HepG2 (cell line): ENCODE measurements at regions not wholly inside any gene's neighbourhood (a gene's known extent, or its start where the extent isn't known, plus 50 kb on each side); places are given as distances from the start of the nearest gene placed in this dataset.

Experiments used
- ATAC-seq: fragments of 200-7000 bp; cut with Tn5 transposase; 3 replicates; pipeline ENCODE4 v1.9.1; 2020; ENCODE audit warnings: mild to moderate bottlenecking, moderate library complexity
- BruUV-seq: library from RNA; stranded (reverse); fragments of 400-500 nt; replicated peaks from 2 replicates; lab custom pipeline; 2021; lab: Mats Ljungman, UMichigan
- CTCF ChIA-PET: fragments of 300-600 bp; formaldehyde crosslinking; extraction: SDS; loops from one replicate; lab custom pipeline; 2021; ENCODE audit warnings: low total read pairs, inconsistent platforms, low intra/inter-chr PET ratio; lab: Yijun Ruan, JAX
- POLR2A ChIA-PET: fragments of 350-600 bp; sonication (Branson Sonifier 250); formaldehyde crosslinking; loops from one replicate; lab custom pipeline; 2020; ENCODE audit warnings: antibody characterized with exemption, inconsistent platforms; lab: Yijun Ruan, JAX
- DNase-seq: peaks from one replicate; pipeline ENCODE4 v3.0.0-alpha.2; 2015; ENCODE audit warnings: low spot score
- FAIRE-seq: peaks from 3 replicates; lab custom pipeline; 2011; peaks lifted over from hg19 to GRCh38; lab: Jason Lieb, UNC
- H2AFZ ChIP-seq: one replicate; pipeline ENCODE4 v1.6.1; 2011; ENCODE audit warnings: low read length, inconsistent platforms
- H3K27ac ChIP-seq: fragments of 300-600 bp; 3 replicates; pipeline ENCODE4 v1.8.0; 2011; ENCODE audit warnings: mixed run types, mild to moderate bottlenecking, mixed read lengths, low read length, inconsistent platforms; ENCODE audit not compliant: insufficient read depth; ENCODE audit errors: extremely low read length
- H3K27me3 ChIP-seq, 2 experiments: fragments of 200-600 bp in 1 of 2; 2 replicates in 1 of 2; 3 replicates in 1 of 2; pipeline versions ENCODE4 v1.6.0 to v1.8.0; 2011; ENCODE audit warnings: low read length in 2 of 2, mild to moderate bottlenecking in 2 of 2, moderate library complexity in 2 of 2, inconsistent platforms in 1 of 2; ENCODE audit not compliant: insufficient read depth in 2 of 2, control insufficient read depth in 1 of 2
- H3K36me3 ChIP-seq, 2 experiments: fragments of 200-600 bp in 1 of 2; replicated peaks in 1 of 2; 2 replicates in 1 of 2; 3 replicates in 1 of 2; pipeline versions ENCODE4 v1.5.1 to v1.8.0; 2011; ENCODE audit warnings: low read length in 2 of 2, inconsistent platforms in 1 of 2; ENCODE audit not compliant: insufficient read depth in 2 of 2, control insufficient read depth in 1 of 2
- H3K4me1 ChIP-seq: 2 replicates; pipeline ENCODE4 v1.5.1; 2012; ENCODE audit warnings: low read length, inconsistent platforms; ENCODE audit not compliant: insufficient read depth
- H3K4me2 ChIP-seq: 2 replicates; pipeline ENCODE4 v1.6.0; 2011; ENCODE audit warnings: low read depth, low read length, inconsistent platforms
- H3K4me3 ChIP-seq, 3 experiments: fragments of 200-600 bp in 1 of 3; sonication (generic), shearing (Covaris generic) in 1 of 3; replicated peaks in 1 of 3; 2 replicates each; pipeline ENCODE4 v1.5.1; 2011 to 2016; ENCODE audit warnings: low read length in 3 of 3, inconsistent platforms in 2 of 3, low read depth in 2 of 3, mild to moderate bottlenecking in 2 of 3, control low read depth in 1 of 3, mixed read lengths in 1 of 3; ENCODE audit not compliant: insufficient read depth in 1 of 3
- H3K79me2 ChIP-seq: one replicate; pipeline ENCODE4 v1.6.1; 2011; ENCODE audit warnings: low read length, inconsistent platforms; ENCODE audit not compliant: insufficient read depth
- H3K9ac ChIP-seq: 2 replicates; pipeline ENCODE4 v1.6.0; 2011; ENCODE audit warnings: mild to moderate bottlenecking, low read depth, low read length, inconsistent platforms; ENCODE audit not compliant: insufficient read depth
- H3K9me3 ChIP-seq: 2 replicates; pipeline ENCODE4 v1.5.1; 2012; ENCODE audit warnings: mild to moderate bottlenecking, low read length
- H4K20me1 ChIP-seq: 2 replicates; pipeline ENCODE4 v1.6.0; 2011; ENCODE audit warnings: inconsistent platforms, mild to moderate bottlenecking, low read length, moderate library complexity; ENCODE audit not compliant: insufficient read depth
- AHR ChIP-seq: IDR thresholded peaks from 2 replicates; pipeline ENCODE4 v1.6.1; 2018; ENCODE audit warnings: missing genetic modification reagents, missing compliant biosample characterization
- CHD2 ChIP-seq: IDR thresholded peaks from 2 replicates; pipeline ENCODE4 v1.6.1; 2011; ENCODE audit warnings: low read depth, low read length, improper control_type of control experiment
- KAT8 ChIP-seq: IDR thresholded peaks from 2 replicates; pipeline ENCODE4 v1.6.1; 2016; ENCODE audit warnings: missing genetic modification reagents, missing compliant biosample characterization
- KDM5A ChIP-seq: fragments of 200-600 bp; sonication (generic); IDR thresholded peaks from 2 replicates; pipeline ENCODE4 v1.7.0; 2018; ENCODE audit warnings: antibody characterized with exemption, mild to moderate bottlenecking, low read length, borderline replicate concordance
- PATZ1 ChIP-seq: sonication (generic); formaldehyde crosslinking; IDR thresholded peaks from 2 replicates; pipeline ENCODE4 v1.4.0; 2020; ENCODE audit warnings: missing genetic modification reagents
- SOX6 ChIP-seq, 2 experiments: fragments of 450-650 bp in 1 of 2; sonication (generic) in 1 of 2; formaldehyde crosslinking in 1 of 2; IDR thresholded peaks; 2 replicates each; pipeline versions ENCODE4 v1.4.0 to v1.6.1; 2017 to 2020; ENCODE audit warnings: antibody characterized with exemption in 1 of 2, mild to moderate bottlenecking in 1 of 2, missing genetic modification reagents in 1 of 2
- TSC22D2 ChIP-seq: sonication (generic); formaldehyde crosslinking; IDR thresholded peaks from 2 replicates; pipeline ENCODE4 v1.5.1; 2020; ENCODE audit warnings: missing genetic modification reagents, mild to moderate bottlenecking, borderline replicate concordance
- ZBTB40 ChIP-seq, 2 experiments: fragments of 450-650 bp in 1 of 2; sonication (generic) in 1 of 2; formaldehyde crosslinking in 1 of 2; IDR thresholded peaks; 2 replicates each; pipeline versions ENCODE4 v1.6.1 to v1.8.0; 2016 to 2022; ENCODE audit warnings: antibody characterized with exemption in 1 of 2, mild to moderate bottlenecking in 1 of 2, missing genetic modification reagents in 1 of 2
- ZNF563 ChIP-seq: sonication (generic); formaldehyde crosslinking; IDR thresholded peaks from 2 replicates; pipeline ENCODE4 v1.8.0; 2022; ENCODE audit warnings: mild to moderate bottlenecking, moderate library complexity, missing genetic modification reagents
- ZNF724P ChIP-seq: sonication (generic); formaldehyde crosslinking; IDR thresholded peaks from 2 replicates; pipeline ENCODE4 v1.8.0; 2022; ENCODE audit warnings: missing genetic modification reagents, borderline replicate concordance
- in situ Hi-C: cut with HindIII; loops from 2 replicates; pipeline ENCODE4 v1.10.0; 2017; ENCODE audit warnings: low pct_unique_long_range_greater_than_20kb; ENCODE audit not compliant: extremely low pct_ligation_motif_present
- intact Hi-C: fragments of 100-400 bp; cut with micrococcal nuclease; formaldehyde crosslinking; loops from one replicate; pipeline ENCODE4 v1.10.0; 2022; ENCODE audit not compliant: unreplicated experiment
- TF ChIP-seq, protein P1 (sequence below), 2 experiments: sonication (generic) in 1 of 2; formaldehyde crosslinking in 1 of 2; IDR thresholded peaks; 2 replicates each; pipeline versions ENCODE4 v1.4.0 to v1.6.1; 2018 to 2020; ENCODE audit warnings: missing genetic modification reagents in 2 of 2, borderline replicate concordance in 1 of 2, low read depth in 1 of 2, mild to moderate bottlenecking in 1 of 2, missing biosample characterization in 1 of 2

DNA sequence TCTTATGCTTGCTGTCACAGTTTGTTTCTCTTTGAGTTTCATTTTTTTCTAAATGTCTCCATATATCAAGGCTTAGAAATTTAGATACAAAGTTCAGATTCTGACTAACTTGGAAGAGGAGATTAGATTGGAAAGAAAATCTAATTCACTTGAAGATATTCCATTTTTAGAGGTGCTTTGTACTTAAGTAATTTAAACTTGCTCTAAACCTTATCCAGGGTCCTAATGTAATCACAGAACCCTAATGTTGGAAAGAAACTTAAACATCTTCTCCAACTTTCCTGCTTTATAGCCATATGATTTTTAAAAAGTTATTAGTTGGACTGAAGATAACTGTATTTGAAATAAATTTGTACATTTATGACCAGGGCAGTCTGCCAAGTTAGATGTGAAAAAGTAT lies 81.1 kb upstream of the ARHGEF3 start:
- Histone ChIP-seq H3K4me1 (peaks cover 6% of the 10 kb centered on the region), H4K20me1 (no peaks in the 10 kb centered on the region), H3K4me3 (no peak overlapping the region), H3K27me3 (no peaks in the 10 kb centered on the region), H3K27ac (no peak overlapping the region), H2AFZ (no peak overlapping the region), H3K4me2 (no peak overlapping the region), H3K9me3 (no peaks in the 10 kb centered on the region), H3K79me2 (no peaks in the 10 kb centered on the region), H3K9ac (no peak overlapping the region), H3K36me3 (no peaks in the 10 kb centered on the region)
- intact Hi-C loops (no loop called here), in situ Hi-C loops (no loop called here)
- POLR2A ChIA-PET, result no interaction called here
- DNase-seq (no peak), ATAC-seq (no peak), FAIRE-seq (no peak)
- CTCF ChIA-PET, result no interaction called here
- no TSS peak for BruUV-seq
- no peak for TF ChIP-seq SOX6 (IDR thresholded peaks at IDR 0.05)
- no peak for TF ChIP-seq SOX6 (CRISPR knock-in tag; IDR thresholded peaks at IDR 0.05)
- no peak for TF ChIP-seq ZNF724P (CRISPR knock-in tag)
- TF ChIP-seq, protein P1, sequence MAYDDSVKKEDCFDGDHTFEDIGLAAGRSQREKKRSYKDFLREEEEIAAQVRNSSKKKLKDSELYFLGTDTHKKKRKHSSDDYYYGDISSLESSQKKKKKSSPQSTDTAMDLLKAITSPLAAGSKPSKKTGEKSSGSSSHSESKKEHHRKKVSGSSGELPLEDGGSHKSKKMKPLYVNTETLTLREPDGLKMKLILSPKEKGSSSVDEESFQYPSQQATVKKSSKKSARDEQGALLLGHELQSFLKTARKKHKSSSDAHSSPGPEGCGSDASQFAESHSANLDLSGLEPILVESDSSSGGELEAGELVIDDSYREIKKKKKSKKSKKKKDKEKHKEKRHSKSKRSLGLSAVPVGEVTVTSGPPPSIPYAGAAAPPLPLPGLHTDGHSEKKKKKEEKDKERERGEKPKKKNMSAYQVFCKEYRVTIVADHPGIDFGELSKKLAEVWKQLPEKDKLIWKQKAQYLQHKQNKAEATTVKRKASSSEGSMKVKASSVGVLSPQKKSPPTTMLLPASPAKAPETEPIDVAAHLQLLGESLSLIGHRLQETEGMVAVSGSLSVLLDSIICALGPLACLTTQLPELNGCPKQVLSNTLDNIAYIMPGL (CRISPR knock-in tag; IDR thresholded peaks at IDR 0.05; ENCODE audit: borderline replicate concordance in 1 of 2, low read depth in 1 of 2), result no peak
- no peak for TF ChIP-seq CHD2
- no peak for TF ChIP-seq KAT8 (CRISPR knock-in tag)
- no peak for TF ChIP-seq KDM5A
- TF ChIP-seq PATZ1, result no peak
- TF ChIP-seq AHR (CRISPR knock-in tag), result no peak
- TF ChIP-seq ZNF563 (CRISPR knock-in tag), result no peak
- no peak for TF ChIP-seq TSC22D2 (CRISPR knock-in tag)
- TF ChIP-seq ZBTB40 (IDR thresholded peaks at IDR 0.05), result no peak
- TF ChIP-seq ZBTB40 (CRISPR knock-in tag; IDR thresholded peaks at IDR 0.05), result no peak
